HG02610 (cell line): ENCODE measurements at regions not wholly inside any gene's neighbourhood (a gene's known extent, or its start where the extent isn't known, plus 50 kb on each side); places are given as distances from the start of the nearest gene placed in this dataset.
"Not testable (repeated sequence)": the region's sequence is repeated elsewhere in the genome, so short reads cannot be mapped to it uniquely, and the experiment has no call there.

Experiments used
- ATAC-seq: cut with Tn5 transposase; IDR thresholded peaks from one replicate; pipeline ENCODE4 v1.9.1; 2021; ENCODE audit warnings: mild to moderate bottlenecking, moderate library complexity; ENCODE audit not compliant: unreplicated experiment

- no peak for ATAC-seq
Measured at GRCh38 chr7:156590212-156590611, 50.4 kb upstream of the RNF32 start.

GRCh38 chr7:156589808-156590207, 50.8 kb upstream of the RNF32 start:
- no peak for ATAC-seq

- no peak for ATAC-seq
Measured at GRCh38 chr7:156585926-156586325, 54.6 kb upstream of the RNF32 start.

DNA sequence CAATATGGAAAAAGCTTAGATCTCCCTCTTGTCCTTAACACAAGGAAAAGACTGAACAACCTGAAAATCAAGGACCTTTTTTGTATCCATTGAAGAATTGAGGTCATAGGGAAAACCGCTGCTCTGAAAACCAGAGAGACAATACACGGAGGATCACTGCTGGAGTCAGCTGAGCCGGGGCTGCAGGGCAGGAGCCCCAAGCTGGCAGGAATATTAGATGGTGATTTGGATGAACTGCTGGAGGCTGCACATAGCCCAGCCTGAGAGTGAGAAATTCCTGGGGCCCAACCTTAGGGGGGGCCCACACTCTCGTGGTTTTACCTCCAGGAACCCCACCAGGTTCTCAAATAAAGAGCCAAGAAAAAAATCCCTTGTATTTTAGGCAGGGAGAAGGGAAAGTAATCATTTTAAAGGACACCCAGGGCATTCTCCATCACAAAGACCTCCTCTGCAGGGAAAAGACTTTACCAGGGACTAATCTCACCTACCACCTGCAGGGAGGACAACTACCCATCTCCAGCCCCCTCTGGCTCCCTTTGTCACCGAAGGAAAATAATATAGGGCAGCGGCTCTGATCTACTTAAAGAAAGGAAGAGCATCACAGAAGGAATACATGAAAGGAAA, 55.4 kb upstream of the RNF32 start:
- ATAC-seq, result no peak

DNA sequence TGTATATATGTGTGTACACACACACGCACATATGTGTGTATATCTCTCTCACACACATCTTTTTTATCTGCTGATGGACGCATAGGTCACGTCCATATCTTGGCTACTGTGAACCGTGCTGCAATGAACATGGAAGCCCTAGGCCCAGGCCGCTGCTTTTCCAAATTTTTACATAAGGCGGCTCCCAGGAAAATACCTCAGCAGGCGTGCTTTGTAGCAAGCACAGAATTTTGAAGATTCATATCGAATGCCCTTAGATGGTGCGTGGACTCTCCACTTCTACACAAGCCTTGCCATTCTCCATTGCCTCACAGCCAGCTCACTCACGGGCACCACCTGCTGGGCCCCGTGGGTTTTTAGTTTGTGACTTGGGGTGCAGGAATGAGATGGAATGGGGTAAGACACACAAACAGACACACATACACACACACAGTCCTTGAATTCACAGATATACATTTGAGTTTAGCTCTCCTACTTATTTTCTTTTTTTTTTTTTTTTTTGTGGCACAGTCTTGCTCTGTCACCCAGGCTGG, 57.9 kb upstream of the RNF32 start:
- no peak for ATAC-seq

DNA sequence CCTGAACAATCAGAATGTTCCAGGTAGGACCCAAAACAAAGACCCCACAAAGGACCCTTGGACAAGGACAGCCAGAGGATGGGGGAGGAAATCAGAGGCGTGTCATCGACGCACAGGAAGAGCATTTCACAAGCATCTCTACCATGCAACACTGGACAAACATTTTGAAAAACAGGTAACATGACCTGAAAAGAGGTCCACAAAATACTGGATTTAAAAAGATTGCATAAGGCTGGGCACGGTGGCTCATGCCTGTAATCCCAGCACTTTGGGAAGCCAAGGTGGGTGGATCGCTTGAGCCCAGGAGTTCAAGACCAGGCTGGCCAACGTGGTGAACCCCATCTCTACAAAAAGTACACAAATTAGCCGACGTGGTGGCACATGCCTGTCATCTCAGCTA, 60.5 kb upstream of the RNF32 start:
- no peak for ATAC-seq

DNA sequence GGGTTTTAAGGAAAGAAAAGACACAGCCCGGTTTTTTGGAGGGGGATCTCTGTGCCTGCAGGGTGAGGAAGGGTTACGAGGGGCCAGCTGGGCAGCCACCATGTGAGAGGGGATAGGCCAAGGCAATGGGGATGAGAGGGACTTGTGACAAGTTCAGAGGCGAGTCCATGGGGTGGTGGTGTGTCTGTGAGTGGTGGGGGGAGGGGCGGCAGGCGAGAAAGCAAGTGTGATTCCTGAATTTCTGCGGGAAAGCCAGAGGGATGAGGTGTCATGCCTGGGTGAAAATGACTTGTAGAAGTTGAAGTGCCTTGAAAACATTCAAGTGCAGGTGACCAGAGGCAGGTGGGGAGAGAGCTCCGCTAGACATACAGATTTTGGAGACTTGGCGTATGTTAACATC, 61.0 kb upstream of the RNF32 start:
- ATAC-seq, result no peak

DNA sequence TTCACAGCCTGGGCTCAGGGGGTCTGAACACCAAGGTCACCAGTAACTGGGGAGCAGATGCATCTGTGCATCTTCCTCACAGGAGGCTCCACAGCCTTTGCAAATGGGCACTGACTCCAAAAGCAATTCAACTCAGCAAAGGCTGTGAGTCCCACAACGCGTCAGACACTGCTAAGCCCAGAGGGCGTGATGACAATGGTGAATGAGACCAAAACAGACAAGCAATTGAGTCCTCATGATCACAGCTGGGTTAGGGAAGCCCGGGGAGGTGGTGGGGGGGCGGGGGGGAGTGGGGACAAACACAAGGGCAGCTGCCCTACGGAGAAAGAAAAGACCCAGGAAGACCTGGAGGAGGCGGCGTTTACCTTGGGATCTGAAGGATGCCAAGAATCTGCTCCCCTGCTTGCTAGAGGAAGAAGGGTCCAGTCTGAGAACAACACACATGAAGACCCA, 61.6 kb upstream of the RNF32 start:
- no peak for ATAC-seq

GRCh38 chr7:156578578-156578940, 62.0 kb upstream of the RNF32 start:
- no peak for ATAC-seq

DNA sequence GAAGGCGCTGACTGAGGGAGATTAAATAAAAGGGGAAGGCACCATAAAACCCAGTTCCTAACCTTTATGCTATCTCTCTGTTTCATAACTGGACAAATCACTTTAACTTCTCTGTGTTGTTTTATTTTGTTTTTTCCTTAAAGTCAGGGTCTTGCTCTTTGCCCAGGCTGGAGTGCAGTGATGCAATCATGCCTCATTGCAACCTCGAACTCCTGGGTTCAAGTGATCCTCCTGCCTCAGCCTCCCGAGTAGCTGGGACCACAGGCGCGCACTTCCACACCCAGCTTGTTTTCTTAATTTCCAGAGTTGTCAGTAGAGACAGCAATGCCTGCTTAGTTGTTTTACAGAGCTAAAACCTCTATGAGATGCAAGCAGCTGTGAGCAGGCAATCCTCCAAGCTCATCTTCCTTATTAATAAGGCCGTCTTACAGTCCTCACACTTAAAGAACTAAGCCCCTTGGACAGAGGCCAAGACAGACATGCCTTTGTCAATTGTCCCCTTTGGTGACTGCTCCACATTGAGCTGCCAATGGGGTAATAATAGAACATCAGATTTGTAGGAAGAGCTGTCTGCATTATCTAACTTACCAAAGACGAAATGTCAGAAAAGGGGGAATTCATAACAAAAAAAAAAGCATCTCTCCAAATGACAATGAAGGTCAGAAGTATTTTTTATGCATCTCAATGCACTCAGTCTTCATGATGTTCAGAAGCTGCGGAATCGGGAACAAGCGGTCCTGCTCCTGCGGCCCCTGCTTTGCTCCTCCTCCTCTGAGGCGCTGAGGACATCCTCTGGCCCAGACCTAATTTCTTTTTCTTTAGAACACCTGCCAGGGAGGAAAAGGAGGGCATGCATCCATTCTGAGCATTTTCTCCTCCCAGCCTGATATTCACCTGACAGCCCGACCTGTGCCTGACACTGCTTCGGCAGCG, 62.7 kb upstream of the RNF32 start:
- no peak for ATAC-seq

DNA sequence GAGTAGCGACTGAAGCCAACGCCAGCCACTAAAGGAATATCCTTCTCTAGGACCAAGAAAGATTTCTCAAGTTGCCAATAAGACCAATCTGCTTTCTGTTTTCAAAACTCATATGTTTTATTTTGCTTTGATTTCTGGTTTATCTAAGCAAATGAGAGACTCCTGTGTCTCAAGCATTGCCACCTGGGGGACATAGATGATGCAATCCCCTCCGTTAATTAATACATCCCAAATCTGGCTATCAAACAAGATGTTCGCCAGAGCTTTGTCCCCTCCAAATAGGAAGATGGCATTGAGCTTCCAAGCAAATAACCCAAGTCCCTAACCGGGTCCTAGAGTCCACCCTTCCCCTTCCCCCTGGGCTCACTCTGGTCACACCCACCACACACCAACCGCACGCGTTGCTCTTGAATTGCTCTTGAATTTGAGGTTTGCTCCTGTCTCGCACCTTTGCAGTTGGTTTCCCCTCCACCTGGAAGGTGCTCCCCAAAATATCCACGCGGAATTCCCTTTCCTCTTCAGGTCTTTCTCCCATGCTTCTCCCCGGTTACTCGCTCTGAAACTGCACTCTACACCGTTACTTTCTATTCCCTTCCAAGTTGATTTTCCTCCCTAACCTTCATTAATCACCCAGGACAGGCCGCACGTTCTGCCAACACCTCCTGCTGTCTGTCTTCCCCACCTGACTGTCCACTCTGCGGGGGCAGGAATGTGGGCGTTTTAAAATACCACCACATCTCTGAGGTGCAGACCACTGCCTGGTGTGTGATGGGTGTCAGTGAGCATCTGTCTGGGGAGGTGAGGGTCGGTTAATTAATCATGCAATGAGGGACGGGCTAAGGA, 64.1 kb upstream of the RNF32 start:
- ATAC-seq, result no peak

DNA sequence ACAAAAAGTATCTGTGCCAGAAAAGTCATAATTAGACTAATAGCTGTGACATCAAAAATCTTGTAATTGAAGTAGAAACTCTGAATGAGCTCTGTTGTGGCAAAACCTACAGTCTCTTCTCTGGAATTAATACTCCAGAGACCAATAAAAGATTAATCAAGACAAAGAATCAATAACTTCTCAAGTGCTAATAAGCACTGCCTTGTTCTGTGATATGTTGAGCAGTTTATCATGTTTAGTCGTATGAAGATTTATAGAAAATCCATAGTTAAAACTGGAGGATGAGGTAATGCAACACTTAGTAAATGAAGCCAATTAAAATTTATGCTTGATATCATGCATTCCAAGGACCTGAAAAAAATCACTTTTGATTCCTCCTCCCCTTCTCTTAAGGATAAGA, 72.3 kb upstream of the RNF32 start:
- no peak for ATAC-seq

GRCh38 chr7:156566812-156567549, 73.6 kb upstream of the RNF32 start:
- no peak for ATAC-seq

GRCh38 chr7:156565002-156565401, 75.6 kb upstream of the RNF32 start:
- ATAC-seq, result not testable (repeated sequence)

DNA sequence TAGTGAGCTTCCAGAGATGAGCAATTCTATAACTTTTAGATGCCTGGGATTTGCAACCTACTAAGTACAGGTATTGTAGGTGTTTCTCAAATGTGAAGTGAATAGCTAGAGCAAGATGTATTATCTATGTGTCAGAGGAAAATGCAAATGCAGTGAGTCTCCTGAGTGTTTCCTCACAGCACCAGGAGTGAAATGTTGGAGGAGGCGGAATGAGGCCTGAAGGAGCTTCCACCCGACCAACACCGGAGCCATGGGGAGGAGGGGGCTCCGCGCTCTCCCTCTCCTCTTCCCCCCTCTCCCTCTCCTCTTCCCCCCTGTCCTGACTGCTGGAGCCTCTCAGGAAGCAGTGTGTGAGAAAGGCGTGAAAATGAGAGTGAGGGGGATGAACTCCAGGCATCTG, 79.9 kb upstream of the RNF32 start:
- ATAC-seq, result no peak

DNA sequence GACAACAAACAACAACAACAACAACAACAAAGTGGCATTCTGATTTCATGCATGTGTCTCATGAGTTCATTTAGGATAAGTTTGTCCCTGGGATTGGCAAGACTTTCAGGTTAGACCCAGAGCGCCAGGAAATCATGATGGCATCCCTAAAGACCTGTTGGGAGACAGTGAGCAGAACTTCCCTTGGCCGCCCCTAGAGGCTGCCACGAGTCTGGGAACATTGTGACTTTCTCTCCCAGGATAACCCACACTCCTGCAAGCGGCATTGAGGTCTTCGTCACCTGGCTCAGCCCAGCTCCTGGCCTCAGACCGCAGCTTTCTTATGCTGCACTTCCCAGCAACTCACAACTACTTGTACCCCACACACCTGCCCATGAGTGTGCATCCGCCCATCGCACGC, 80.5 kb upstream of the RNF32 start:
- no peak for ATAC-seq

DNA sequence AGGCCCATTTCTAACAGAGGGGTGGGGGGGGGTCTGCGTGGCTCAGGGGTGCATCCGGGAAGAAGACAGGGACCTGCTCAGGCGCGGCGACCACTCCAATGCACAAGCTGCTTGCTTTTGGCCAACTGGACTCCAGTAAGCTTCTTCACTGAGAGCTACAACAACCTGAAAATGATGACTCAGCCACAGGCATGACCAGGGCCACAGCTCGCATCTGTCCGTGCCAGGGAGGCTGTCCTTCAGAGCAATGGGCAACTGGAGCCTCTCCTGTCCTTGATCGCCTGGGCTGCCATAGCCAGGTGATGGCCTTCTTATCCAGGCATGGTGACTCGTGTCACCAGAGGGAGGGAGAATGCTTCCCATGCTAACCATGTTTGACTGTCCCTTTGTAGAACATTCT, 81.6 kb upstream of the RNF32 start:
- ATAC-seq, result no peak

DNA sequence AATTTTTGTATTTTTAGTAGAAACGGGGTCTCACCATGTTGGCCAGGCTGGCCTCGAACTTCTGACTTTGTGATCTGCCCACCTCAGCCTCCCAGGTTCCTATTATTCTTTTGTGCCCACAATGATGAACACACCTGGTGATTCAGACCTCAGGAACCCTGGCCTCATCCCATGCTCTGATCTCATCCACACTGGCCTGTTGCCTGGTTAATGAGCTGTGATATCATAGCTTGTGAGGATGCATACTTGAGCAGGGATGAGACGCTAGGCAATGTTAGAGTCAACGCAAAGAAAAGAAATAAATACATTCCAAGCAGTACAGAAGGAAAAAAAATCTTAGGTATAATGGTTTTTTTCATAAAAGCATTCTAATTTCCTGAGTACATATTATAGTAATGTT, 82.4 kb upstream of the RNF32 start:
- ATAC-seq, result no peak

- no peak for ATAC-seq
Measured at GRCh38 chr7:156556083-156556482, 84.5 kb upstream of the RNF32 start.

DNA sequence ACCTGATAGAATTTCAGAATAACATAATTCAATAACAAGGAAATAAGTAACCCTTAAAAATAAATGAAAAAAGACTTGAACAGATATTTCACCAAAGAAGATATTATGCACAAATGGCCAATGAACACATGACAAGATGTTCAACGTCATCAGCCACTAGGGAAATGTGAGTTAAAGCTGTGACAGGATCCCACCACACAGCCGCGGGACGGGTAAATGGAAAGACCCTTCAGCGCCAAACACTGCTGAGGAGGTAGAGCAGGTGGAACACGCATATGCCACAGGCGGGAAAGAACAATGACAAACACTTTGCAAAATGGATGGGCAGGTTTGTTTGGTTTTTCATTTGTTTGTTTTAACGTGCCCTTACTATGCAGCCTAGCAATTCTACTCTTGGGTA, 86.1 kb upstream of the RNF32 start:
- ATAC-seq, result no peak

DNA sequence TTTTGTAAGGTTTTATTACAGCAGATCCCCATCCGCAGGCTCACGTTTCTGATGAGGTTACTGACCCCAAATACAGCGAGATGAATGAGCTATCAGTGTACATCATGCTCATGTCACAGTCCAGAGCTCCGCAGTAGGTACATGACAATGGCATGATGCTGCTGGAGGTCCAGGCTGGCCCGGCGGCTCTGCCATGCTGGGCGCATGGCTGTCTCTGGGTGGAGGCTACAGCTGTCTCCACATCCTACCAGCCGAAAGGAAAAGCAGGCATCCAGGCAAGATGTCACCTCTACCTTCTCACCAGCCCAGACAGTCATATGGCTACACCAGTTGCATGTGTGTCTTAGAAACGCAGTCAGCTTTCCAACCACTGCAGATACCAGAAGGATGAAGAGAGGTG, 90.9 kb upstream of the RNF32 start:
- ATAC-seq, result no peak
